Right lobe of liver (tissue), 6 donors: ENCODE measurements at regions not wholly inside any gene's neighbourhood (a gene's known extent, or its start where the extent isn't known, plus 50 kb on each side); places are given as distances from the start of the nearest gene placed in this dataset.

Experiments used
- ATAC-seq, 4 donors: fragments of 200-7000 bp; cut with Tn5 transposase; one replicate each; pipeline ENCODE4 v1.9.1; 2020; ENCODE audit warnings: mild to moderate bottlenecking in 4 of 4, moderate library complexity in 4 of 4
- DNase-seq, 3 donors: peaks; one replicate each; pipeline ENCODE4 v3.0.0-alpha.2; 2020
- H3K27ac ChIP-seq, 3 donors: fragments of 200-600 bp; one replicate each; pipeline ENCODE4 v1.8.0; 2022
- H3K27me3 ChIP-seq, 2 donors: fragments of 200-600 bp; one replicate each; pipeline ENCODE4 v1.8.0; 2022
- H3K36me3 ChIP-seq, 4 donors: fragments of 200-600 bp; sonication (generic) in 1 of 4; one replicate each; pipeline versions ENCODE4 v1.5.1 to v1.8.0; 2017 to 2022; ENCODE audit warnings: control low read depth in 1 of 4
- H3K4me1 ChIP-seq, 4 donors: fragments of 200-600 bp; sonication (generic) in 1 of 4; one replicate each; pipeline versions ENCODE4 v1.5.1 to v1.8.0; 2017 to 2022; ENCODE audit warnings: control low read depth in 1 of 4
- H3K4me3 ChIP-seq, 3 donors: fragments of 200-600 bp; one replicate each; pipeline ENCODE4 v1.8.0; 2022
- H3K9me3 ChIP-seq, 4 donors: fragments of 200-600 bp; sonication (generic) in 1 of 4; one replicate each; pipeline versions ENCODE4 v1.5.1 to v1.8.0; 2017 to 2022; ENCODE audit warnings: control low read depth in 1 of 4
- POLR2A ChIP-seq: fragments of 450-650 bp; IDR thresholded peaks from one replicate; pipeline ENCODE4 v1.6.1; 2017; ENCODE audit warnings: antibody characterized with exemption, mild to moderate bottlenecking
- WGBS: methylation state at CpG from one replicate; pipeline ENCODE4 v1.1.6; 2018; ENCODE audit warnings: low coverage, low lambda C conversion rate; ENCODE audit not compliant: insufficient coverage; ENCODE audit errors: missing lambda C conversion rate; 5-methylcytosine and 5-hydroxymethylcytosine counted together
- intact Hi-C, 2 donors: fragments of 100-400 bp; cut with DNase I; formaldehyde crosslinking; loops; one replicate each; pipeline versions ENCODE4 v1.11.2 to v1.14.1; 2022
- TF ChIP-seq, protein P1 (sequence below), 4 donors: fragments of 200-600 bp in 3 of 4; fragments of 450-650 bp in 1 of 4; IDR thresholded peaks; one replicate each; pipeline versions ENCODE4 v1.5.1 to v1.8.0; 2016 to 2022; ENCODE audit warnings: antibody characterized with exemption in 4 of 4, mild to moderate bottlenecking in 2 of 4
- donor health status: DM: no; HTN: yes; CAD: no.
- donor health status: DM: no; HTN: no; CAD: no.
- donor health status: DM: no; HTN: no; CAD: no.
- donor health status: DM: no; HTN: yes; CAD: no.
- donor health status: DM: no; HTN: yes; CAD: no.

DNA sequence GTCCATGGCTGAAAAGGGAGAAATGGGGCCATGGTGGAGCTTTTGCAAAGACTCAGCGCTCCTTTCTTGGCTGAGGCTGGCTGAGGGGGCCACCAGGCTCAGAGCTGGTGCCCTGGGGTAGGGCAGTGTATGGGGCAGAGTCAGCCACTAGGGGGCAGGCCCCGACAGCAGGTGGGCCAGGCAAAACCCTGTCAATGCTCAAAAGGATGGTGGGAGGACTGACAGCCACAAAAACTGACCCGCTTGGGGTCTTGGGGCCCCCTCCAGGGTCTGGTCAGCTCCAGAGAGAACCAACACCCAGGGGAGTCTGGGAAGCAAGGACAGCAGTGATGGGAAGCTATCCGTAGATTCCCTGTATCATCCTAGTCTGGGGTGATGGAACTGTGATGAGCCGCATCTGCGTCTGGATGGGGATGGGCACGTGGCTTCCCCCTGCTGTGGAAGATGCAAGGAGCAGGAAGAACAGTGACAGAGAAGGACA is 306.9 kb downstream of the DHX35 start:
- ATAC-seq (peak; percentile 66 to 82 (median 74)), DNase-seq (peak; percentile 55 to 63 (median 59))
- no peak overlapping the region for H3K4me3 ChIP-seq
- H3K4me1 ChIP-seq: no peaks in the 10 kb centered on the region
- H3K27me3 ChIP-seq: no peaks in the 10 kb centered on the region
- no peak for TF ChIP-seq POLR2A
- TF ChIP-seq, protein P1, sequence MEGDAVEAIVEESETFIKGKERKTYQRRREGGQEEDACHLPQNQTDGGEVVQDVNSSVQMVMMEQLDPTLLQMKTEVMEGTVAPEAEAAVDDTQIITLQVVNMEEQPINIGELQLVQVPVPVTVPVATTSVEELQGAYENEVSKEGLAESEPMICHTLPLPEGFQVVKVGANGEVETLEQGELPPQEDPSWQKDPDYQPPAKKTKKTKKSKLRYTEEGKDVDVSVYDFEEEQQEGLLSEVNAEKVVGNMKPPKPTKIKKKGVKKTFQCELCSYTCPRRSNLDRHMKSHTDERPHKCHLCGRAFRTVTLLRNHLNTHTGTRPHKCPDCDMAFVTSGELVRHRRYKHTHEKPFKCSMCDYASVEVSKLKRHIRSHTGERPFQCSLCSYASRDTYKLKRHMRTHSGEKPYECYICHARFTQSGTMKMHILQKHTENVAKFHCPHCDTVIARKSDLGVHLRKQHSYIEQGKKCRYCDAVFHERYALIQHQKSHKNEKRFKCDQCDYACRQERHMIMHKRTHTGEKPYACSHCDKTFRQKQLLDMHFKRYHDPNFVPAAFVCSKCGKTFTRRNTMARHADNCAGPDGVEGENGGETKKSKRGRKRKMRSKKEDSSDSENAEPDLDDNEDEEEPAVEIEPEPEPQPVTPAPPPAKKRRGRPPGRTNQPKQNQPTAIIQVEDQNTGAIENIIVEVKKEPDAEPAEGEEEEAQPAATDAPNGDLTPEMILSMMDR (IDR thresholded peaks at IDR 0.05): peak; percentile 61 to 86 (median 84)
- no peaks in the 10 kb centered on the region for H3K9me3 ChIP-seq
- no peaks in the 10 kb centered on the region for H3K36me3 ChIP-seq
- WGBS: 15% methylated on average over 5 of the region's 7 CpGs
- intact Hi-C loops: no loop called here
- no peak overlapping the region for H3K27ac ChIP-seq

DNA sequence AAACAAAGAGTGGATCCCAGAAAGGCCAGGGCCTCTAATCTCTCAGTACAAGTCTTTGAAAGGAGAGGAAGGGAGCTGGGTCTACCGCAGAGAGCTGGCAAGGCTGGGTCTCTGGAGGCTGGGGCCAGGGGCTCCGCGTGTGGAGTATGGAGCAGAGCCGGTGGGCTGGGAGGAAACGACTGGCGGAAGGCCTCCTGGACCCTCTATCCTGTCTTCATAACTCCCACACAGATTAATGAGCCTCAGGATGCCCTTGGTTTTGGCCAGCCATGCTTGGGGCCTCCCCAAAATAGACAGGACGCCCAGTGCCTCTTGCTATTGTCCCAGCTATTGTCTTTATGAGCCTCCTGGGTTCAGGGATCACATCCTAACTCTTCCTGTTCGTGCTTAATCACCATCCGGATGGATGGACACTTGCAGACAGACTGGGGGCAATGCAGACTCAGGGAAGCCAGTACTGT is 306.4 kb downstream of the DHX35 start:
- H3K36me3 ChIP-seq: no peaks in the 10 kb centered on the region
- H3K4me1 ChIP-seq: no peaks in the 10 kb centered on the region
- H3K9me3 ChIP-seq: no peaks in the 10 kb centered on the region
- 18% methylated on average over 4 of the region's 9 CpGs for WGBS
- no peak overlapping the region for H3K4me3 ChIP-seq
- TF ChIP-seq POLR2A: no peak
- TF ChIP-seq, protein P1 (IDR thresholded peaks at IDR 0.05): no peak
- intact Hi-C loops: no loop called here
- H3K27me3 ChIP-seq: no peaks in the 10 kb centered on the region
- ATAC-seq: peak in 2 of 4 donors; percentile 40 to 58
- no peak overlapping the region for H3K27ac ChIP-seq
- DNase-seq: peak in 1 of 3 donors; percentile 41

DNA sequence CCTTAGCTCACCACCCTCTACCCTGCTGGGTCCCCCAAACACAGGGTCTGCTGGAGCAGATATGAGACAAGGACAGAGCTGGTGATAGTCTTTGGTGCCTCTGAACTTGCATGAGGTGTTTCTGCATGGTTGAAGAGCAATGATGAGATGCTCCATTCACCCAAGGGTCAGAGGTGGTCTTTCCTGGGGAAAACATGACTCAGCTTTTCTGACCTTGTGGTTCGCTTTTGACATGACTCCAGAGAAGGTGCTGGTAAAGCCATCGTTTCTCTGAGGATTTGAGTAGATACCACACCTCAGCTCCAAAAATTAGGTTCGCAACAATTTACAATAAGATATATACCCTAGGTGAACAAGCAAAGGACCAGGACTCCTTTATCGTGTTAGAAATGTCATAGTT is 304.8 kb downstream of the DHX35 start:
- WGBS: 68% methylated on average over 2 of the region's 4 CpGs
- TF ChIP-seq, protein P1 (IDR thresholded peaks at IDR 0.05): no peak
- TF ChIP-seq POLR2A: no peak
- Histone ChIP-seq H3K36me3 (no peaks in the 10 kb centered on the region), H3K9me3 (no peaks in the 10 kb centered on the region), H3K27me3 (no peaks in the 10 kb centered on the region), H3K27ac (no peak overlapping the region), H3K4me3 (no peak overlapping the region), H3K4me1 (no peaks in the 10 kb centered on the region)
- intact Hi-C loops: no loop called here
- DNase-seq (no peak), ATAC-seq (no peak)

GRCh38 chr20:39264506-39265172 is 302.5 kb downstream of the DHX35 start:
- no peak overlapping the region for H3K4me3 ChIP-seq
- no peaks in the 10 kb centered on the region for H3K9me3 ChIP-seq
- no peak overlapping the region for H3K27ac ChIP-seq
- ATAC-seq: peak; percentile 78 to 89 (median 84)
- peak in 2 of 3 donors; percentile 64 to 65 for DNase-seq
- intact Hi-C loops: no loop called here
- no peaks in the 10 kb centered on the region for H3K4me1 ChIP-seq
- no peaks in the 10 kb centered on the region for H3K27me3 ChIP-seq
- no peaks in the 10 kb centered on the region for H3K36me3 ChIP-seq
- no peak for TF ChIP-seq POLR2A
- TF ChIP-seq, protein P1 (IDR thresholded peaks at IDR 0.05): peak; percentile 61 to 89 (median 85)
- WGBS: 2% methylated on average over 3 of the region's 3 CpGs
